ENCODE measurements at regions not wholly inside any gene's neighbourhood (a gene's known extent, or its start where the extent isn't known, plus 50 kb on each side); places are given as distances from the start of the nearest gene placed in this dataset.

- Histone ChIP-seq H2AFZ (ENCODE audit: insufficient read depth, low read depth, low read length, poor library complexity, severe bottlenecking) (no peak overlapping the region), H3K4me1 (ENCODE audit: control insufficient read depth in 1 of 2, insufficient read depth in 2 of 2, low read length in 2 of 2) (no peaks in the 10 kb centered on the region), H3K27me3 (ENCODE audit: control insufficient read depth in 2 of 2, insufficient read depth in 2 of 2, low read length in 2 of 2) (no peaks in the 10 kb centered on the region), H3K4me2 (replicated peaks; ENCODE audit: extremely low read depth, low read length, poor library complexity, severe bottlenecking) (no peak overlapping the region), H4K20me1 (ENCODE audit: insufficient read depth, low read length) (no peaks in the 10 kb centered on the region), H3K27ac (ENCODE audit: low read depth in 1 of 2, low read length in 2 of 2) (no peak overlapping the region), H3K4me3 (replicated peaks in 1 of 3; ENCODE audit: low read depth in 2 of 3, low read length in 3 of 3) (no peak overlapping the region), H3K9ac (ENCODE audit: insufficient read depth, low read length, poor library complexity, severe bottlenecking) (no peak overlapping the region), H3K36me3 (replicated peaks in 1 of 2; ENCODE audit: control insufficient read depth in 1 of 2, insufficient read depth in 2 of 2, low read length in 2 of 2) (no peaks in the 10 kb centered on the region), H3K9me3 (replicated peaks in 1 of 2; ENCODE audit: control insufficient read depth in 1 of 2, insufficient read depth in 1 of 2, low read length in 2 of 2) (no peaks in the 10 kb centered on the region), H3K79me2 (ENCODE audit: insufficient read depth, low read length) (no peaks in the 10 kb centered on the region)
- H3K27me3 Mint-ChIP-seq (ENCODE audit: low read depth in 3 of 3), result peaks cover 0 to 5% (median 0%) of the 10 kb centered on the region in 3 donors
- H3K9me3 Mint-ChIP-seq, result peaks cover 0 to 11% (median 3%) of the 10 kb centered on the region in 7 donors
- no peaks in the 10 kb centered on the region for H3K36me3 Mint-ChIP-seq
- WGBS (ENCODE audit: insufficient coverage), result 100% methylated on average over 1 of the region's 11 CpGs
- no peaks in the 10 kb centered on the region for H3K4me1 Mint-ChIP-seq
- DNase-seq, result no peak
- TF ChIP-seq, protein P1, sequence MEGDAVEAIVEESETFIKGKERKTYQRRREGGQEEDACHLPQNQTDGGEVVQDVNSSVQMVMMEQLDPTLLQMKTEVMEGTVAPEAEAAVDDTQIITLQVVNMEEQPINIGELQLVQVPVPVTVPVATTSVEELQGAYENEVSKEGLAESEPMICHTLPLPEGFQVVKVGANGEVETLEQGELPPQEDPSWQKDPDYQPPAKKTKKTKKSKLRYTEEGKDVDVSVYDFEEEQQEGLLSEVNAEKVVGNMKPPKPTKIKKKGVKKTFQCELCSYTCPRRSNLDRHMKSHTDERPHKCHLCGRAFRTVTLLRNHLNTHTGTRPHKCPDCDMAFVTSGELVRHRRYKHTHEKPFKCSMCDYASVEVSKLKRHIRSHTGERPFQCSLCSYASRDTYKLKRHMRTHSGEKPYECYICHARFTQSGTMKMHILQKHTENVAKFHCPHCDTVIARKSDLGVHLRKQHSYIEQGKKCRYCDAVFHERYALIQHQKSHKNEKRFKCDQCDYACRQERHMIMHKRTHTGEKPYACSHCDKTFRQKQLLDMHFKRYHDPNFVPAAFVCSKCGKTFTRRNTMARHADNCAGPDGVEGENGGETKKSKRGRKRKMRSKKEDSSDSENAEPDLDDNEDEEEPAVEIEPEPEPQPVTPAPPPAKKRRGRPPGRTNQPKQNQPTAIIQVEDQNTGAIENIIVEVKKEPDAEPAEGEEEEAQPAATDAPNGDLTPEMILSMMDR (IDR thresholded peaks at IDR 0.05), result no peak
- no peak overlapping the region for H3K27ac Mint-ChIP-seq
- H3K4me3 Mint-ChIP-seq, result no peak overlapping the region
- intact Hi-C loops (cut with micrococcal nuclease), result no loop called here
Measured at GRCh38 chr4:56106180-56107147, 157.7 kb downstream of the CEP135 start.

- Histone ChIP-seq H4K20me1 (ENCODE audit: insufficient read depth, low read length) (no peaks in the 10 kb centered on the region), H3K36me3 (replicated peaks in 1 of 2; ENCODE audit: control insufficient read depth in 1 of 2, insufficient read depth in 2 of 2, low read length in 2 of 2) (no peaks in the 10 kb centered on the region), H3K27me3 (ENCODE audit: control insufficient read depth in 2 of 2, insufficient read depth in 2 of 2, low read length in 2 of 2) (no peaks in the 10 kb centered on the region), H3K9me3 (replicated peaks in 1 of 2; ENCODE audit: control insufficient read depth in 1 of 2, insufficient read depth in 1 of 2, low read length in 2 of 2) (no peaks in the 10 kb centered on the region), H3K9ac (ENCODE audit: insufficient read depth, low read length, poor library complexity, severe bottlenecking) (no peak overlapping the region), H3K4me1 (ENCODE audit: control insufficient read depth in 1 of 2, insufficient read depth in 2 of 2, low read length in 2 of 2) (no peaks in the 10 kb centered on the region), H3K4me3 (replicated peaks in 1 of 3; ENCODE audit: low read depth in 2 of 3, low read length in 3 of 3) (no peak overlapping the region), H3K79me2 (ENCODE audit: insufficient read depth, low read length) (no peaks in the 10 kb centered on the region), H3K27ac (ENCODE audit: low read depth in 1 of 2, low read length in 2 of 2) (no peak overlapping the region), H3K4me2 (replicated peaks; ENCODE audit: extremely low read depth, low read length, poor library complexity, severe bottlenecking) (no peak overlapping the region), H2AFZ (ENCODE audit: insufficient read depth, low read depth, low read length, poor library complexity, severe bottlenecking) (no peak overlapping the region)
- Mint-ChIP-seq H3K4me1 (no peaks in the 10 kb centered on the region), H3K9me3 (peaks cover 0 to 11% (median 0%) of the 10 kb centered on the region in 7 donors), H3K4me3 (no peak overlapping the region), H3K27ac (no peak overlapping the region), H3K27me3 (ENCODE audit: low read depth in 3 of 3) (peaks cover 0 to 5% (median 0%) of the 10 kb centered on the region in 3 donors), H3K36me3 (no peaks in the 10 kb centered on the region)
- TF ChIP-seq, protein P1 (IDR thresholded peaks at IDR 0.05), result no peak
- no peak for DNase-seq
- intact Hi-C loops (cut with micrococcal nuclease), result no loop called here
- 83% methylated on average over 1 of the region's 3 CpGs for WGBS (ENCODE audit: insufficient coverage)
Measured at GRCh38 chr4:56104188-56104587, 155.4 kb downstream of the CEP135 start.
